Renal cortex interstitium (tissue), 11 donors: ENCODE measurements at regions not wholly inside any gene's neighbourhood (a gene's known extent, or its start where the extent isn't known, plus 50 kb on each side); places are given as distances from the start of the nearest gene placed in this dataset.
A peak's percentile ranks its signal among the peaks of the same experiment; 100 is the strongest.

Experiments used
- DNase-seq, 11 donors: peaks; one replicate each; pipeline ENCODE4 v3.0.0-alpha.2; 2013; ENCODE audit warnings: low read depth in 9 of 11, low spot score in 4 of 11; ENCODE audit errors: extremely low read depth in 1 of 11

DNA sequence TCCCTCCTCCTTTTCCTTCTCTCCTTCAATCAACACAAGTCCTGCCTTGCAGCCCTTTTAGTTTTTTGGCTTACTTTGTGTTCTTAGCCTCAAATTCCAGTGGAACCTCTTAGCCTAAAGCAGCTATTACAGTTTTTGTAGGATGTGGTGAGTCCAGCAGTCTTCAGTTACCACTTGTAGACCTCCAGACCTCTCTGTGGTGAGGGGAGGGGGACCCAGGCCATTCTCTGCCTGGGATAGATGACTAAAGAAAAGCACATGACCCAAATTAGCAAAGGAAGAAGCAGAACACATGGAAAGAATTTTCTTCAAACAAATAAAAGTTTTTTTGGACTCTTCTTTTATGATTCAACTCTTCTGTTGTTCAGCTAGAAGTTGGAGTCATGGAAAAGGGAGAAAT lies 246.5 kb downstream of the HAO1 start:
- DNase-seq, result no peak

GRCh38 chr20:7695051-7695495 lies 245.2 kb downstream of the HAO1 start:
- peak in 1 of 11 donors; percentile 15 for DNase-seq

DNA sequence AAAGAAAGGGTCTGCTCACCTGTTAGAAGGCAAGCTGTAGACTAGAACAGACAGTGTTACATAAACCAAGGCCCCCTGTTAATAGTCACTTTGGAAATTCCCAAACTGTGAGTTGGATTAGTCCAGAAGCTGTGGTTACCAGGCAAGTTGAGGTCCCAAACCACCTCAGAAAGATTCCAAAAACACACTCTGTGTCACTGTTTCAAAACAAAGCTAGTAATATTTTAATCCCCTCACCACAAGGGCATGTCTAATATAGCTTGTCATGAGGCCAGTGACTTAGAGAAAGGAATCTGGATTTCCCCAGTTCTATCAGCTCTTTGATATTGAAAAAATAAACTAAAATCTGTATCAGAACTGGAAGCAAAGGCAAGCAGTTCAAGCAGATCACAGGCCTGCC lies 244.6 kb downstream of the HAO1 start:
- no peak for DNase-seq

DNA sequence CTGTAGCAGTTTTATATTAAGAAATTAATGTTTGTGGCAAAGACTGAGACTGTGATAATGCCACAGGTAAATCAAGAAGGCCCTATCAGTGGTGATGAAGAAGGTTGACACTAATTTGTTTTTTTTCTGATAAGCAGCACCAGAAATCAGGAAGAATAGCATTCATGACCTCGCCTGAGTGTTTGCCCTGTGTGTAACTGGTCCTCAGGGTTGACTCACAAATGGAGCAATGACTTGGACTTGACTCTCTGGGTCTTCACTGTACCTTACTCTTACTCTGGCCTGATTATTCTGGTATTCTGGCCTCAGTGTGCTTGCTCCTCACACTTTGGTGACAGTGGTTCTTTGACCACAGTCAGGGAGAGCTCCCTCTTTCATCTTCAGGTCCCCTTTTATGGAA lies 243.9 kb downstream of the HAO1 start:
- DNase-seq, result no peak

- no peak for DNase-seq
Observed at GRCh38 chr20:7702141-7702540, 238.1 kb downstream of the HAO1 start.

DNA sequence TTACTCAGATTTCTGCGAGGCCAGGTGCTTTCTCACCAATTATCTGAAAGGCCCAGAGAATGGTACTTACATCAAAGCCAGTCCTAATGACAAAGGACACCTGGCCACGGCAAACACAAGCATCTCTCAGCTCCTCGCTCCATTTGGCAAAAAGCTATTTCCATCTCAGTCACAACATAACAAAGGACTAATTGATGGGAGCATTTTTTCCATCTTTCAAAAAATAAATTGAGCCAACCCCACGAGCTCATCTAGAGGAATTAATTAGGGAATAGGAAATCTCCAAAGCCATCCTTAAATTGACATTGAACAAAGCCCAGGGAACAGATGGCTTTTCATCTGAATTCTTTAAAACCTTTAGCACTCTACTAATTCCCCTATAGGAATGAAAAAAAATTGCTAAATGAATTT lies 236.7 kb downstream of the HAO1 start:
- no peak for DNase-seq

DNA sequence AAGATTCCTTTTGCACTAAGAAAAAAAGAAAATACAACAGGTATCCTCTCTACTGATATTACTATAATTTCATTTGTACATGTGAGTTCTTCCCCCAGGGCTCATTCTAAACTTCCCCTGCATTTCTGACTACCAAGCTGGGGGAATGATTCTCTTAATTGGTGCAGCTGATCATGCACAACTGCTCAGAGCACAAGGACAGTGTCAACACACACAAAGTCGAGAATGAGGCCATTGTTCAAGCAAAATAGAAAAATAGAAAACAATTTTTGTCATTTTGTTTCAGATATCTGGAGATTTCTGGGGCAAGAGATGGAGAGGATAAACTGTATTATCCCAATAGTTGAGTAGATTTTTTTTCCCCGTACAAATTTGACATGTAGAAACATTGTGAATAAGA lies 236.3 kb downstream of the HAO1 start:
- DNase-seq, result no peak

- DNase-seq, result no peak
Observed at GRCh38 chr20:7708112-7708511, 232.1 kb downstream of the HAO1 start.

DNA sequence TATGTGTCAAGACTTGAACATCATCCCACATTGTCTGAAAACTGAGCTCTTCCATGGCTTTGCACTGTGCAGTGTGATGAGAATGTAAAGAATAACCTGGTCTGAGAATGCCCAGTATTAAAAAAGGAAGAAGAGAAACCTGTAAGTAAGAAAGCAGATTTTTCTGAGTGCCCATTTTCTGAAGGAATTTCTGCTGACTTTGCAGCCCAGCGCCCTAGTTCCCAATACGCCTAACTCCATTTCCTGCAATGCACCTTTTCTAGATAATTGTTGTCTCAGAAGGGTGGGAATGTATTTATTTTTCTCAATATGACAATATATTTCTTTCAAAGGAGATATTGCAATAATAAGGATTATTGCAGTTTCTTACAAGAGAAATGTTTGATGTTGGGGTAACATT lies 231.5 kb downstream of the HAO1 start:
- no peak for DNase-seq

DNA sequence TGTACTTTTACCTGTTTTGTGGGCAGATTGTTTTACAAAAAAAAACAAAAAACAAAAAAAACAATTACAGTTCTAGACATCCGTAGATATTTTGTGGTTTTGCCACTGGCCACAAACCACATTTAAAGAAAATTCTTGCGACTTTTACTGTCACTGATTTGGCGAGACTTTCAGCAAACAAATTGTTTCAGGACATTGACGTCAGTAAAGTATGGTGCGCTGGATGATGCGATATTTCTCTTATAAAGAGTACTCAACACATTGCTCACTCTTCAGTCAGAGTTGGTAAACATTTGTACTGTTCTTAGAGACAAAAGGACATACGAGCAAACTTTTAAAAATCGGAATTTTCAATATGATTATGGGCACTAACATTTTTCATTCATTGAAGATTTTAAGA lies 229.8 kb downstream of the HAO1 start:
- DNase-seq, result no peak

- DNase-seq, result no peak
Observed at GRCh38 chr20:7712661-7713060, 227.6 kb downstream of the HAO1 start.

GRCh38 chr20:7714549-7714948 lies 225.7 kb downstream of the HAO1 start:
- DNase-seq, result peak in 10 of 11 donors; percentile 11 to 59 (median 24)

GRCh38 chr20:7716286-7716972 lies 223.8 kb downstream of the HAO1 start:
- no peak for DNase-seq

DNA sequence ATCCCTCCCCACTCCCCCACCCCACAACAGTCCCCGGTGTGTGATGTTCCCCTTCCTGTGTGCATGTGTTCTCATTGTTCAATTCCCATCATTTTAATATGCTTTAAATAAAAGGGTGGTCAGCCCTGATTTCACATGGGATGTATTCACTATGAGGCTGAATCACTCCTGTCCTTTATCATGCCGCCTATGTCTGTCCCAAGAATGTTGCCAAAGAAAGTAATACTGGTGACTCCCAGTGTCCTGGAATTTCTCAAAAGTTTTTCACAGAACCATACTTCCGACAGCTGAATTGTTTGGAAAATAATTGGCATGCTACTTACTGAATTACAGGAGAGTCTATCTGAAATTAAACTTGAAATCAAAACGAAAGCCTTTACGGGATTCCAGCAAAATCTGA lies 217.7 kb downstream of the HAO1 start:
- no peak for DNase-seq

DNA sequence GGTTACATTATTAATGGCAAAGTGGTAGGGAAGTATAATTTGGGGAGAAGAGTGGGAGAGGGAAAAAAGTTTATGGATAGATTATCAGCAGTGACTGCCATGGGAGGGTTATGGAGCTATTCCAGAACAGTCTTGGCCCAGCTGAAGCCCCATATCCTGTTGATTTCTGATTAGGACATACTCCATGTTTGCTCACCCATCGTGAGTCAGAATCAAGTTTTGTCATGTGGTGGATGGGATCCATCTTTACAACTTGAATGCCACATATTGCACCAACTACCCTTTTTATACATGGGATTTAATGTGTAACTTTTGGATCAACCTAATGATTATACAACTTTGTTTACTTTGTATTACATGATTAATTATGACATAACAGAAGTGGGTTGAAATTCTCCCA lies 217.0 kb downstream of the HAO1 start:
- DNase-seq, result no peak

DNA sequence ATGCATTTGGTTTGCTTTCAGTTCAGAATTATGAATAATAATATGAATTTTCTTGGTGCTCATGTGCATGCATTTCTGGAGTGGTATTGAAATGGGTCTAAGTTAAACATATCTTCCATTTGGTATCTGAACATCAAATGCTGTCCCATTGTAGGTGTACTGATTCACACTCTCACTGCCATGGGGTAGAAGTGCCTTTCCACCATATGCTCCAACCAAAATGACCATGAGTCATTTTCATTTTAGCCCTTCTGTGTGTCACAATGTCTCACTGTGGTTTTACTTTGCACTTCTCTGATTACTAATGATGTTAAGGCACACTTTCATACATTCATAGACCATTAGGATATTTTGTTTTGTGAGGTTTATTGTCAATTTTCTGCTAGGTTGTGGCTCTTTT lies 211.9 kb downstream of the HAO1 start:
- no peak for DNase-seq

DNA sequence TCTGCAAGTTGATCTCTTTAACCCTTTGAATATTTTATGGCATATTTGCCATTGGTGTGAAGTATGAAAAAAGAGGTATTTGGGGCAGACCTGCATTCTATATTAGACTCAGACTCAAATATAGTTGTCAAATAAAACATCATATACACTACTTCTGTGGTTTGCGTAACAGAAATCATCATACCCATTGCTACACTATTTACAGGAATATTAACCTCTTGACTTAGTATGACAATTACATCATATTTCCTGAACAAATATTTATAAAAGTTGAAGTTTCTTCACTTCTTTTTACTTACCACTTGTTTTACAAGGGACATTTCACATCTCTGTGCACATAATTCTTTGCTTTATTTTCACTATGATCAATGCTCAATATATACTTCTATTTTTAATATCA lies 206.0 kb downstream of the HAO1 start:
- DNase-seq, result no peak

- DNase-seq, result no peak
Observed at GRCh38 chr20:7736336-7736735, 203.9 kb downstream of the HAO1 start.

DNA sequence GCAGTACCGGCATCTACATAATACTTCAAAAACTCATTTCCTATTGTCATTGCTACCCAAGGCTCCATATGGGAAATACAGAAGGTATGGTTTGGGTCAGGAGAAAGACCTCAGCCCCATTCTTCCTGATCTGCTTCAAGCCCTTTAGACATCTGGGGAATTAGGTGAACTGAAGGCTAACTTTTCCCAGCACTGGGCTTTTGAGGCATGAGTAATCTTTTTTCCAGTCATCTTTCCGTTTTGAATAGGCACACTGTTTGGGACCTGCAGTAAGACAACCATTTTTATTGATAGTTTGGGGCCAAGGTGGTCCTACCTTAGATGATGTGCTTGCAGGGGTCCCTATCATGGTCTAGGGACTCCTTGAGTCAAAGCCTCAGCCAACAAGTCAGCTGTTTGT lies 198.4 kb downstream of the HAO1 start:
- DNase-seq, result no peak

- DNase-seq, result no peak
Observed at GRCh38 chr20:7742479-7742878, 197.8 kb downstream of the HAO1 start.

DNA sequence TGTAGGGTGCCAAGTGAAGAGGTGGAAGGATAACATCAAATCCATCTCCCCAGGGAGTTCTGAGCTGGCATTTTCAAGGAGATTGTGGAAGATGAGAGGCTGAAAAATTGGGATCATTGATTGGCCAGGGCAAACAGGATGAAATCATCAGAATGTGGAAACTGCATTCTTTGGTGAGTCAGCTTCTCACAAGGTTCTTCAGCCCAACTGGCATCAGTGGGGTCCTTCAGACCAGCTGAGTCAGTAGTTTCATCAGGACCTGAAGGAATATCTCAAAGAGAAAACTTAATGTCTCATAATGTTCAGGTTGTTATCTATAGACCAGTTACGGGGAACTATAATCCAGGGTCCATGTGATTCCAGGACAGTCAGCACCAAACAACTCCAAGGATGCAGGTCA lies 195.8 kb downstream of the HAO1 start:
- no peak for DNase-seq

- no peak for DNase-seq
Observed at GRCh38 chr20:7748624-7749023, 191.6 kb downstream of the HAO1 start.
